ENCODE measurements at regions not wholly inside any gene's neighbourhood (a gene's known extent, or its start where the extent isn't known, plus 50 kb on each side); places are given as distances from the start of the nearest gene placed in this dataset.

DNA sequence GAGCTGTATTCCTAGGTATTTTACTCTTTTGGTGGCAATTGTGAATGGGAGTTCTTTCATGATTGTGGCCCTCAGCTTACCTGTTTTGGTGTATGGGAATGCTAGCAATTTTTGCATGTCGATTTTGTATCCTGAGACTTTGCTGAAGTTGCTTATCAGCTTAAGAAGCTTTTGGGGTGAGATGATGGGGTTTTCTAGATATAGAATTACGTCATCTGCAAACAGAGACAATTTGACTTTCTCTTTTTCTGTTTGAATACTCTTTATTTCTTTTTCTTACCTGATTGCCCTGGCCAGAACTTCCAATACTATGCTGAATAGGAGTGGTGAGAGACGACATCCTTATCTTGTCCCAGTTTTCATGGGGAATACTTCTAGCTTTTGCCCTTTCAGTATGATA lies 191.2 kb downstream of the KCNE4 start:
- TF ChIP-seq, protein P1, sequence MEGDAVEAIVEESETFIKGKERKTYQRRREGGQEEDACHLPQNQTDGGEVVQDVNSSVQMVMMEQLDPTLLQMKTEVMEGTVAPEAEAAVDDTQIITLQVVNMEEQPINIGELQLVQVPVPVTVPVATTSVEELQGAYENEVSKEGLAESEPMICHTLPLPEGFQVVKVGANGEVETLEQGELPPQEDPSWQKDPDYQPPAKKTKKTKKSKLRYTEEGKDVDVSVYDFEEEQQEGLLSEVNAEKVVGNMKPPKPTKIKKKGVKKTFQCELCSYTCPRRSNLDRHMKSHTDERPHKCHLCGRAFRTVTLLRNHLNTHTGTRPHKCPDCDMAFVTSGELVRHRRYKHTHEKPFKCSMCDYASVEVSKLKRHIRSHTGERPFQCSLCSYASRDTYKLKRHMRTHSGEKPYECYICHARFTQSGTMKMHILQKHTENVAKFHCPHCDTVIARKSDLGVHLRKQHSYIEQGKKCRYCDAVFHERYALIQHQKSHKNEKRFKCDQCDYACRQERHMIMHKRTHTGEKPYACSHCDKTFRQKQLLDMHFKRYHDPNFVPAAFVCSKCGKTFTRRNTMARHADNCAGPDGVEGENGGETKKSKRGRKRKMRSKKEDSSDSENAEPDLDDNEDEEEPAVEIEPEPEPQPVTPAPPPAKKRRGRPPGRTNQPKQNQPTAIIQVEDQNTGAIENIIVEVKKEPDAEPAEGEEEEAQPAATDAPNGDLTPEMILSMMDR (IDR thresholded peaks at IDR 0.05), result no peak
- Histone ChIP-seq H3K9me3 (no peaks in the 10 kb centered on the region), H3K4me3 (no peak overlapping the region), H3K36me3 (ENCODE audit: low read depth) (no peaks in the 10 kb centered on the region), H3K4me1 (ENCODE audit: low read depth) (no peaks in the 10 kb centered on the region)
- no peak for DNase-seq
- intact Hi-C loops (cut with DNase I, micrococcal nuclease), result no loop called here
- no peak for ATAC-seq

DNA sequence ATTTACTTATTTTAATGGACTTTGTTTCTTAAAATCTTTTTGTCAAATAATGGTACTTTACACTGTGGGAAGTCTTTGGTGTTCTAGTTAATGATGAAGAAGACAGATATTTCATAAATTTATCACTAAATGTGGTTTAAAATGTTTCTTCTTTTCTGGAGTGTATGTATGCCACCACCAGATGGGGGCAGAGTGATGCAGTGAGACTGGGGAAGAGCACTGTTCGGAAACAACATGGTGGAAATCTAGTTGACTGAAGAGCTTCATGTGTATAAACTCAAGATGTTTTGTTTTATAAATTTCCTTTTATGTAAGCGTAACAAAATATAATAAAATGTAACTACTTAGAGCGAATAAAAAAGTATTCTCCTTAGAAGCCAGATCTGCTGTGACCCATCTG lies 195.1 kb downstream of the KCNE4 start:
- ATAC-seq (no peak), DNase-seq (peak in 1 of 3 donors; percentile 5)
- intact Hi-C loops (cut with DNase I, micrococcal nuclease), result no loop called here
- Histone ChIP-seq H3K4me1 (ENCODE audit: low read depth) (no peaks in the 10 kb centered on the region), H3K4me3 (no peak overlapping the region), H3K9me3 (no peaks in the 10 kb centered on the region), H3K36me3 (ENCODE audit: low read depth) (no peaks in the 10 kb centered on the region)
- TF ChIP-seq, protein P1 (IDR thresholded peaks at IDR 0.05), result no peak

DNA sequence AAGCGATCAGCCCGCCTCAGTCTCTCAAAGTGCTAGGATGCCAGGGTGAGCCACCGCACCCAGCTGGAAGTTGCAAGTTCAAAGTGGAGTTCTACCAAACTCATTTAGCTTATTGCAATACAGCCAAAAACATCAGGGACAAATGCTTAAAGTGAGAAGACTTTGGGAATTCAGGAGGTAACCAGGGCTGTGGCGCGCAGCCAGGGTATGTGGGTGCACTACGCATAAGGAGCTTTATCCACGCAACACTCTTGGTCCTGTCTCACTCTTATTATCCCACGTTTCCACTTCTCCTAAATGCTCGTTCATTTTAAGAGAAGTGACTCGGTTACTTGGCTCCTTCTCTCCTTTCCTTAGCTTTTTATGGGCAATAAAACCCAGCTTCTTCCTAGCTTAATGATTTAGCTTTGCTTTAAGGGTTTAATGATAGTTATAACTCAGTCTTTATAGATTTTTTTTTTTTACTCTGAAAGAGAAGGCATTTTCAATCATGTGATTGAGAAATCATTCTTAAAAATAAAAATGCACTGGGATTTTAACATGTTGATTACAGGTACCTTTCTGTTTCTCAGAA lies 199.8 kb downstream of the KCNE4 start:
- no peak for ATAC-seq
- H3K36me3 ChIP-seq (ENCODE audit: low read depth), result no peaks in the 10 kb centered on the region
- DNase-seq, result no peak
- peaks cover 4% of the 10 kb centered on the region for H3K9me3 ChIP-seq
- TF ChIP-seq, protein P1 (IDR thresholded peaks at IDR 0.05), result no peak
- intact Hi-C loops (cut with DNase I, micrococcal nuclease), result no loop called here
- no peak overlapping the region for H3K4me3 ChIP-seq
- H3K4me1 ChIP-seq (ENCODE audit: low read depth), result no peaks in the 10 kb centered on the region

DNA sequence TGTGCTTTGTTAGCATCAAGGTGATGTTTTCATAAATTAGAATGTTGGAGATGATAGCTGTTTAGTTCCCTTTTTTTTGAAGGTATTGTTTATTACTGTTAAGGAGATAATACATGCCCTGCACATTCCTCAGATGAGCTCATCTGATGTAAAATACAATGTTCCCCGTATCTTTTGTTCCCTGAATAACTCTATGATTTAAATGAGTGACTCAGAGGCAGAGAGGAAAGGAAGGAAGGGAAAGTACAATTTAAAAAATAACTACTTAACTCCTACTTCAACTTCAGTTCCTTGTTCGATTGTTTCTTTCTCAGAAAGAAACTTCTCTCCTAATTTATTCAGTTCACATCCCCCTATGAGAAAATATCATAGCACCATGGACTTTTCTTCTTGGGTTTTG lies 208.7 kb downstream of the KCNE4 start:
- no peak overlapping the region for H3K4me3 ChIP-seq
- H3K9me3 ChIP-seq, result peaks cover 4% of the 10 kb centered on the region
- DNase-seq (no peak), ATAC-seq (no peak)
- intact Hi-C loops (cut with DNase I, micrococcal nuclease), result no loop called here
- TF ChIP-seq, protein P1 (IDR thresholded peaks at IDR 0.05), result no peak
- no peaks in the 10 kb centered on the region for H3K4me1 ChIP-seq (ENCODE audit: low read depth)
- H3K36me3 ChIP-seq (ENCODE audit: low read depth), result no peaks in the 10 kb centered on the region

DNA sequence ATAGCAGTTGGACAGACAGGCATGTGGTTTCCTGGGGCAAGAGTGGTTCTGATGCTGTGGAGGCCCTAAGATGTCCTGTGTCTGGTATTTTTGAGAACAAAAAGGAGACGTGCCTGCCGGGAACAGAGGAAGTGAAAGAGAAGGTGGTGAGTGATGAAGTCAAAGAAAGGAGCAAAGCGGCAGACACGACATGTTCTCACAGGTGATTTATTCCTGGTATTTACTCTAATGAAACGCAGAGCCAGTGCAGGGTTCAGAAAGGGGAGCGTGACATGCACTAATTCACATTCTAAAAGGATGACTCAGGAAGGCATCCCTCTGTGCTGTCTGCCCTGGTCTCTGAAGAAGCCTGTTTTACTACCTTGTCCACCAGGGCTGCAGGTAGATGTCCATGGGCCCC lies 211.0 kb downstream of the KCNE4 start:
- DNase-seq (no peak), ATAC-seq (no peak)
- intact Hi-C loops (cut with DNase I, micrococcal nuclease), result no loop called here
- Histone ChIP-seq H3K4me3 (no peak overlapping the region), H3K9me3 (no peaks in the 10 kb centered on the region), H3K4me1 (ENCODE audit: low read depth) (no peaks in the 10 kb centered on the region), H3K36me3 (ENCODE audit: low read depth) (no peaks in the 10 kb centered on the region)
- TF ChIP-seq, protein P1 (IDR thresholded peaks at IDR 0.05), result no peak
